GM18868 (cell line): ENCODE measurements at regions not wholly inside any gene's neighbourhood (a gene's known extent, or its start where the extent isn't known, plus 50 kb on each side); places are given as distances from the start of the nearest gene placed in this dataset.
A peak's percentile ranks its signal among the peaks of the same experiment; 100 is the strongest.

Experiments
- ATAC-seq: cut with Tn5 transposase; IDR thresholded peaks from one replicate; pipeline ENCODE4 v1.9.1; 2021; ENCODE audit warnings: mild to moderate bottlenecking, moderate library complexity; ENCODE audit not compliant: unreplicated experiment

GRCh38 chr7:131119381-131119780, 208.3 kb upstream of the MKLN1 start:
- ATAC-seq, result no peak

DNA sequence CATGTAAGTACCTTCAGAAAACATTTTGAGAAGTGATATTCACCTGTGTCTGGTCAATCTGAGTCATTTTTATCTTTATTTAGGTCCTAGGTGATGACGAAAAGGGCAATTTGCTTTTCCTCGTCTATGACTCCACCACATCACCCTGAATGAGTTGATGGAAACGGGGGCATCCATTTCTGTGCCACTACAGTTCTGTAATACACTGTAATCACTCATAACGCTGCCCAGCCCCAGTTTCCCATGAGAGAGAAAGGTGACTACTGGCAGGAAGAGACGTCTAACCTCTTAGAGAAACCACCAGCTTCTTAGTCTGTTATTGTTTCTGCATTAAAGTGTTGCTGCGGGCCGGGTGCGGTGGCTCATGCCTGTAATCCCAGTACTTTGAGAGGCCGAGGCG, 205.3 kb upstream of the MKLN1 start:
- ATAC-seq, result peak; percentile 21

DNA sequence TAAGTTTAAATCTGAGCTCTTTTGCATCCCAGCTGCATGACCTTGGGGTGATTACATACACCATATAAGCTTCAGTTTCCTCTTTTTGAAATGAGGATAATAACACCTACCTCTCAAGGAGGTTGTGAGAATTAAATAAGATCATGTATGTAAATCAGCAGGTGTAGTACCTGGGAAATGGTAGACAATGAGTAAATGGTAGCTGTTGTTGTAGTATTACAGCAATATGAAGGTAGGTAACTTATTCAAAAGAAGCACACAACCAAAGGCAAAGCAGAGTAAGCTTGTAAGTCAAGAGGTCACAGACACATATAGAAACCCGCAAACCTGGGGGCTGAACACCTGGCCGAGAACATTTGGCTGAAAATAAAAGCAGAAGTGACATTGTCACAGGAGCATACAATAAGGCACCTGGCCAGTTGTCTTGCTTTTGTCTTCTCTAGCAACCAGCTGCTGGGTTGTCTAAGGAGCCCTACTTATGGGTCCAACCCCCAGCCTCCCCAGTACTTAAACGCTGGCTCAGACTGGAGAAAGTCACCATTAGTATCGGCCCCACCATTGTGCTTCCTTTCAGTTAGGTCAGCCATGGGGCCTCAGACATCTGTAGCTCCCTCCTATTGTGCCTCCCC, 203.6 kb upstream of the MKLN1 start:
- peak; percentile 88 for ATAC-seq

GRCh38 chr7:131124867-131125266, 202.8 kb upstream of the MKLN1 start:
- no peak for ATAC-seq

GRCh38 chr7:131130324-131130723, 197.4 kb upstream of the MKLN1 start:
- no peak for ATAC-seq

DNA sequence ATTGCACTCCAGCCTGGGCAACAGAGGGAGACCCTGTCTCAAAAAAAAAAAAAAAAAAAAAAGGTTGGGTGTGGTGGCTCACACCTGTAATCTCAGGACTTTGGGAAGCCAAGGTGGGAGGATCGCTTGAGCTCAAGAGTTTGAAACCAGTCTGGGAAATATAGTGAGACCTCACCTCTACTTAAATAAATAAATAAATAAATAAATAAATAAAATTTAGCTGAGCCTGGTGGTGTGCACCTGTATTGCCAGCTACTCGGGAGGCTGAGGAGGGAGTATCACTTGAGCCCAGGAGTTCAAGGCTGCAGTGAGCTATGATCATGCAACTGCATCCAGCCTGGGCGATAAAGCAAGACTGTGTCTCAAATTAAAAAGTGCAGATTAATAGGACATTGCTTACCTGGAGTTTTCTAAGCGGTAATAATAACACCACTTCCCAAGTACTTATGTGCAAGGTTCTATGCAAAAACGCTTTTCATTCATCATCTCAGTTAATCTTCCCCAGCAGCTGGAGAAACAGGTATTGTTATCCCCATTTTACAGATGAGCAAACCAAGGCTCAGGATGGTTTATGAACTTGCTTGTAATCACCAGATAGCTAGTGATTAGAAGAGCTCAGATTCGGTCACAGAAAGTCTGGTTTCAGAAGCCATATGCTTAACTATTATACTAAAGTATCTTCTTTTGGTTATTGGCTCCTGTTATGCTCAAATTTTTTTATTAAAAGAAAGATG, 196.5 kb upstream of the MKLN1 start:
- ATAC-seq, result no peak

DNA sequence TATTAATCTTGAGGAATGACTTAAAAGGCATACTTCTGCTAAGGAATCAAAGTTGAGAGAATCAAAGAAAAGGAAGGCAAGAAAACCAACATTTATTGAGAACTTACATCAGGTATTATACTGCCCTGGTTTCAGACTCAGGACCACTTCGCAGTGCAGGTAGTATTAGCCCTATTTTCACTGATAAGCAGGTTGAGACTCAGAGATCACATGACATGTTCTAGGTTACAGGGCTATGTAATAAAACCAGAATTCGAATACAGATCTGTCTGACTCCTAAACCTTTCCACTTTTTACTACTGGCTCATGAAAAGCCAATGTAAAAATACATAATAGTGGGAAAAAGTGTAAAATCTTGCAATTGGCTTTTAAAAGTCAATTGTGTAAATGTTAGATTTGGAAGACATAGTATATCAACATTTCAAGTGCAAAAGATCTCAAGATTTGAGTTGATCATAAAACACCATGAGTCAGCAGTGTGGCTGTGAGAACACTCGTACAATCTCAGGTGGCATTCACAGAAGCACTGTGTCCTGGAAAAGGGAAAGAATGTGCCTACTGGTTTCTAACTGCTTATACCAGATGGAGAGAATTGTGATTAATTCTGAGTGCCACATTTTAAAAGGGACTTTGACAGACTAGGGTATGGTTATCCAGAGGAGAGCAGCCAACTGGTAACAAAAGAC, 195.8 kb upstream of the MKLN1 start:
- ATAC-seq, result no peak

DNA sequence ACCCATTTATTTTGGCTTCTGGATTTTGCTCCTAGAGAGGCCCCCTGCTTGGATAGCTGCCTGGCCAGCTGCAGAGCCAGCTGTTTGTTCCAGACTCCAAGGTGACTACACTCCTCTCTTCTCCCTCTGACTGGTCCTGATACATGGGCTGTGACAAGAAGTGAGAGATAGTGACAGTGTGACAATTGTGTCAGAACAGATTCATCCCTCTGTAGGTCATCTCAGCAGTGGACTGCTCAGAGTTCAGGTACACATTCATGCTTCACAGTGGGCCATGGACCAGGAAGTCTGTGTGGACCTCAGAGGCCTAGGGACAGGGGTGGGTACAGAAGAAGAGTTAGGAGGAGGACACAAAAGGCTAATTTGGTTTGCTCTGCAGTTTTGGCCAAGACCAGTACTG, 188.2 kb upstream of the MKLN1 start:
- no peak for ATAC-seq

- ATAC-seq, result no peak
Measured at GRCh38 chr7:131141443-131141967, 186.2 kb upstream of the MKLN1 start.

- no peak for ATAC-seq
Measured at GRCh38 chr7:131143869-131144268, 183.8 kb upstream of the MKLN1 start.

DNA sequence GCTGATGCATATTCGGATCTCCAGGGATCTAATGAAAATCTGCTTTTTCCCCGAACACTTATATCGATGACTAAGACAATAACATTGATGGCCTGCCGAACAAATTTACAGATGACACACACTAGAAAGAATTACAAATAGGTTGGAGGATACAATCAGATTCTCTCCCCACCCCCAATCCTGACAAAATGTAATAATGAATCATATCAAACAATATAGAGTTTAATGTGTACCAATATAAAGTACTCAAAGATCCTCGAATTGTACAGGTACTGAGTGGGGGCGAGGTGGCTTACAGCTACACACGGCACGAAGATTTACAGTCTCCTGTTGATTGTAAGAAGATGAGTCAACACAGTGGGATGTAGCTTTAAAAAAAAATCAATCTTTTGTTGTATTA, 182.7 kb upstream of the MKLN1 start:
- ATAC-seq, result no peak

GRCh38 chr7:131145770-131146169, 181.9 kb upstream of the MKLN1 start:
- no peak for ATAC-seq

- no peak for ATAC-seq
Measured at GRCh38 chr7:131147604-131148003, 180.1 kb upstream of the MKLN1 start.

DNA sequence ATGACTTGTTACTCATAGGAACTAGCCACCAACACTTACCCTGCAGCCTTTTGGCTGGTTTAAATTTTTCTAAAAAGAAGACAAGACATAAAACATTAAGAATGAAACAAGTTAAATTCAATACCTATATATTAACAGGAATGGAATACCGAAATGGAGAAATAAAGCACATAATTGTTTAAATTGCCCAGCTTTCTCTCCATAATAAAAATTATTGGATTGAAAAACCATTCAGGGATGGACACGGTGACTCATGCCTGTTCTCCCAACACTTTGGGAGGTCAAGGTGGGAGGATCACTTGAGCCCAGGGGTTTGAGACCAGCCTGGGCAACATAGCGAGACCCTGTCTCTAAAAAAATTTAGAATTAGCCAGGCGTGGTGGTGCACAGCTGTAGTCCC, 179.4 kb upstream of the MKLN1 start:
- ATAC-seq, result no peak

DNA sequence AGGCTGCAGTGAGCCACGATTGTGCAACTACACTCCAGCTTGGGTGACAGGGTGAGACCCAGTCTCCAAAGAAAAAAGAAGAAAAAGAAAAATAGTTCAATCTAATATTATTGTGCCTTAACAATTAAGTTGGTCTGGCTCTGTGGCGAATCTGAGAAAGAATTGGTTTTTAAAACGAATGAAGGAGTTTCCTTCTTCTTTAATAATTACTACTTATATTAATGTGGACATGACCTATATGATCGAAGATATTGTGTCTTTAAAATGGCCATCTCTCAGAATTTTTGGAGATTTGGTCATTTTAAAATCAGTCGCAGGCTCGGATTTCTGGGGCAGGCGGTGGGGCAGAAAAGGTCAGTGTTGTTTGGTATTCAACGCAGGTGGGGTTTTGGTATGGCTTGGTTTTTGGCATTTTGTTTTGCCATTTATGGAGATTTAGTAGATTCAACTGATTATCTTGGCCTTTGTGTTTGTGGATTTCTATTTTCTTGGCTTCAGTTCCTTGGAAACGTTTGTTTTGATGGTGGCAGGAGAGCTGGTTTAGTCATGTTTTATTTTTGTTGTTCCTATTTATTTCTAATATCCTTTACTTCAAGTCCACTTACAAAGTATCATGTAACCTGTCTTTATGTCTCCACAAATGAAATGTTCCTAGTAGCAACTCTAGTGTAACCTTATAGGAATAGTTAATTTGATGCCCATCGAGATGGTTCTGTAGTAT, 178.8 kb upstream of the MKLN1 start:
- no peak for ATAC-seq

- no peak for ATAC-seq
Measured at GRCh38 chr7:131149429-131149773, 178.3 kb upstream of the MKLN1 start.

- ATAC-seq, result no peak
Measured at GRCh38 chr7:131149840-131150239, 177.8 kb upstream of the MKLN1 start.

DNA sequence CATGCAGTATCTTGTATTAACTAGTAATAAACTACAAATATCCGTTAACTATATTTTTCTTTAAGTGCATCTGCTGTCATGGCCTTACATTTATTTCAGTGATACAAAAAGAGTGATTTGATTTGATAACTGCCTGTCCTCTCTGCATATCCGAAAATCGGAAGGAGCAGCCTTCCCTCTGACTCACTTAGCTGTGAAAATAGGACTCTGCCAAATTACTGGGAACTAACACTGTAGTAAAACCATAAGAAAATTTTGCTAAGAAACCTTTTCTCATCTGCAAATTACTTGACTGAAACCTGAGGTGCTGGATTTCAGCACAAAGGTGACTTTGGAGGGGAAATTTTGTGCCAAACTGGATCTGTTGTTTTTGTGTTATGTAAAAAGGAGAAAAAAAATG, 176.6 kb upstream of the MKLN1 start:
- ATAC-seq, result no peak

GRCh38 chr7:131152766-131153165, 174.9 kb upstream of the MKLN1 start:
- ATAC-seq, result no peak

DNA sequence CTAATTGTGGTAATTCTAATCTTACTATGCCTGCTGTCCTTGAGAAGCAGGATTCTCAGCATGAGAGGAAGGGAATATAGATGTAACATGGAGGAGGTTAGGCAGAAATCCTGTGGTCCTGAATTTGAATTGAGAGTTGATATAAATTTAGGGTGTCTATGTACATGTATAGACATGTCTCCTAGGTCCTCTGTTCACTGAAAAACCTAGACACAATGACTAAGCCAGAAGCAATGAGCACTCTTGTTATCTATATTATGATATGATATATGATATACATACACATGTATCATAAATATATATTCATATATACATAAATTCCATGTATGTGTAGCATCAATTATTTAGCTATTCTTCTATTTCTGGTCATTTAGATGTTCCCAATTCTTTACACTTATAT, 173.3 kb upstream of the MKLN1 start:
- ATAC-seq, result no peak

- no peak for ATAC-seq
Measured at GRCh38 chr7:131157530-131158243, 170.0 kb upstream of the MKLN1 start.
